NT2/D1 (cell line): ENCODE measurements at regions not wholly inside any gene's neighbourhood (a gene's known extent, or its start where the extent isn't known, plus 50 kb on each side); places are given as distances from the start of the nearest gene placed in this dataset.
"Not testable (repeated sequence)": the region's sequence is repeated elsewhere in the genome, so short reads cannot be mapped to it uniquely, and the experiment has no call there.

ENCODE experiments used
- YY1 ChIP-seq: IDR thresholded peaks from 2 replicates; pipeline ENCODE4 v1.6.1; 2011; ENCODE audit not compliant: insufficient read length, insufficient read depth
- ZNF274 ChIP-seq: IDR thresholded peaks from 2 replicates; pipeline ENCODE4 v1.6.1; 2011; ENCODE audit warnings: mild to moderate bottlenecking, low read depth, low read length

- TF ChIP-seq YY1, ZNF274: not testable (repeated sequence)
These were observed 141.6 kb upstream of the ZNF804A start for GRCh38 chr2:184456693-184457092.
